H9 (cell line): ENCODE measurements at regions not wholly inside any gene's neighbourhood (a gene's known extent, or its start where the extent isn't known, plus 50 kb on each side); places are given as distances from the start of the nearest gene placed in this dataset.

Experiments
- DNase-seq: peaks from one replicate; pipeline ENCODE4 v3.0.0-alpha.2; 2017
- H2AFZ ChIP-seq: one replicate; pipeline ENCODE4 v1.6.1; 2013; ENCODE audit warnings: mild to moderate bottlenecking, low read length, control low read depth, moderate library complexity
- H2AK5ac ChIP-seq: 2 replicates; pipeline ENCODE4 v1.6.1; 2013; ENCODE audit warnings: low read length, control low read depth, mixed read lengths; ENCODE audit not compliant: insufficient read length
- H2BK120ac ChIP-seq: one replicate; pipeline ENCODE4 v1.6.1; 2013; ENCODE audit warnings: low read depth, mild to moderate bottlenecking, low read length, control low read depth, inconsistent platforms; ENCODE audit not compliant: poor library complexity, severe bottlenecking
- H2BK12ac ChIP-seq: 2 replicates; pipeline ENCODE4 v1.6.1; 2013; ENCODE audit warnings: low read length, control low read depth, mixed read lengths, low read depth; ENCODE audit not compliant: insufficient read length
- H2BK15ac ChIP-seq: 2 replicates; pipeline ENCODE4 v1.6.1; 2013; ENCODE audit warnings: low read depth, low read length, control low read depth
- H2BK20ac ChIP-seq: one replicate; pipeline ENCODE4 v1.6.1; 2013; ENCODE audit warnings: low read depth, mild to moderate bottlenecking, low read length, control low read depth, inconsistent platforms; ENCODE audit not compliant: poor library complexity, severe bottlenecking
- H2BK5ac ChIP-seq: 2 replicates; pipeline ENCODE4 v1.6.1; 2013; ENCODE audit warnings: low read length, control low read depth, mixed read lengths; ENCODE audit not compliant: insufficient read length
- H3K14ac ChIP-seq: 2 replicates; pipeline ENCODE4 v1.6.1; 2013; ENCODE audit warnings: low read length, control low read depth; ENCODE audit not compliant: insufficient read depth
- H3K18ac ChIP-seq: 2 replicates; pipeline ENCODE4 v1.6.1; 2013; ENCODE audit warnings: low read depth, mild to moderate bottlenecking, mixed read lengths, low read length, control low read depth; ENCODE audit not compliant: insufficient read length
- H3K23ac ChIP-seq: 2 replicates; pipeline ENCODE4 v1.6.1; 2013; ENCODE audit warnings: low read length, control low read depth, mixed read lengths, low read depth; ENCODE audit not compliant: insufficient read length
- H3K23me2 ChIP-seq: 2 replicates; pipeline ENCODE4 v1.6.1; 2013; ENCODE audit warnings: low read depth, mild to moderate bottlenecking, mixed read lengths, low read length, control low read depth; ENCODE audit not compliant: insufficient read length, poor library complexity, severe bottlenecking
- H3K27ac ChIP-seq: 2 replicates; pipeline ENCODE4 v1.5.1; 2013; ENCODE audit warnings: low read length, control low read depth, mixed read lengths, low read depth; ENCODE audit not compliant: insufficient read length
- H3K27me3 ChIP-seq: 2 replicates; pipeline ENCODE4 v1.6.1; 2013; ENCODE audit warnings: low read length, control low read depth, inconsistent platforms; ENCODE audit not compliant: insufficient read depth
- H3K4ac ChIP-seq: 2 replicates; pipeline ENCODE4 v1.6.1; 2013; ENCODE audit warnings: low read depth, mild to moderate bottlenecking, control low read depth, inconsistent platforms, low read length, moderate library complexity
- H3K4me1 ChIP-seq: 2 replicates; pipeline ENCODE4 v1.6.1; 2013; ENCODE audit warnings: low read length, control low read depth, inconsistent platforms; ENCODE audit not compliant: insufficient read depth
- H3K4me2 ChIP-seq: 2 replicates; pipeline ENCODE4 v1.6.1; 2013; ENCODE audit warnings: low read length, control low read depth, mixed read lengths; ENCODE audit not compliant: insufficient read length, insufficient read depth
- H3K56ac ChIP-seq: 2 replicates; pipeline ENCODE4 v1.6.1; 2013; ENCODE audit warnings: low read depth, mild to moderate bottlenecking, mixed read lengths, low read length, control low read depth; ENCODE audit not compliant: insufficient read length
- H3K79me1 ChIP-seq: 2 replicates; pipeline ENCODE4 v1.6.1; 2013; ENCODE audit warnings: low read depth, mild to moderate bottlenecking, moderate library complexity, low read length, control low read depth, inconsistent platforms; ENCODE audit not compliant: insufficient read depth, poor library complexity, severe bottlenecking
- H3K79me2 ChIP-seq: 2 replicates; pipeline ENCODE4 v1.6.1; 2013; ENCODE audit warnings: low read length, control low read depth, inconsistent platforms; ENCODE audit not compliant: insufficient read depth
- H3K9ac ChIP-seq: 2 replicates; pipeline ENCODE4 v1.6.1; 2013; ENCODE audit warnings: low read length, control low read depth, mixed read lengths; ENCODE audit not compliant: insufficient read length; ENCODE audit errors: extremely low read depth
- H3K9me3 ChIP-seq: one replicate; pipeline ENCODE4 v1.6.1; 2013; ENCODE audit warnings: low read depth, low read length, inconsistent platforms; ENCODE audit not compliant: control insufficient read depth
- H3T11ph ChIP-seq: one replicate; pipeline ENCODE4 v1.6.1; 2013; ENCODE audit warnings: mild to moderate bottlenecking, low read length, control low read depth, inconsistent platforms
- H4K20me1 ChIP-seq: one replicate; pipeline ENCODE4 v1.6.1; 2013; ENCODE audit not compliant: control insufficient read depth, insufficient read length, insufficient read depth
- H4K5ac ChIP-seq: 2 replicates; pipeline ENCODE4 v1.6.1; 2013; ENCODE audit warnings: low read depth, mild to moderate bottlenecking, mixed read lengths, low read length, control low read depth; ENCODE audit not compliant: insufficient read length
- H4K8ac ChIP-seq: replicated peaks from 2 replicates; pipeline ENCODE4 v1.6.1; 2013; ENCODE audit warnings: low read length, control low read depth, mixed read lengths, low read depth; ENCODE audit not compliant: insufficient read length
- H4K91ac ChIP-seq: 2 replicates; pipeline ENCODE4 v1.6.1; 2013; ENCODE audit warnings: low read depth, mild to moderate bottlenecking, moderate library complexity, mixed read lengths, low read length, control low read depth; ENCODE audit not compliant: insufficient read length
- H3K27ac Mint-ChIP-seq, 3 experiments: 2 replicates in 2 of 3; 3 replicates in 1 of 3; pipeline ENCODE4 v1.8.0; 2020 to 2021; ENCODE audit warnings: mixed read lengths in 3 of 3, mild to moderate bottlenecking in 1 of 3, moderate library complexity in 1 of 3
- H3K27me3 Mint-ChIP-seq: 2 replicates; pipeline ENCODE4 v1.8.0; 2021; ENCODE audit warnings: low read depth, mild to moderate bottlenecking, moderate library complexity, mixed read lengths
- H3K36me3 Mint-ChIP-seq, 3 experiments: 2 replicates in 2 of 3; 3 replicates in 1 of 3; pipeline ENCODE4 v1.8.0; 2020 to 2021; ENCODE audit warnings: low read depth in 3 of 3, mixed read lengths in 3 of 3; ENCODE audit not compliant: insufficient read depth in 1 of 3
- H3K4me1 Mint-ChIP-seq, 2 experiments: 2 replicates each; pipeline ENCODE4 v1.8.0; 2020; ENCODE audit warnings: mixed read lengths in 2 of 2
- H3K4me3 Mint-ChIP-seq, 2 experiments: 2 replicates in 1 of 2; 3 replicates in 1 of 2; pipeline ENCODE4 v1.8.0; 2020 to 2021; ENCODE audit warnings: mild to moderate bottlenecking in 2 of 2, mixed read lengths in 2 of 2, moderate library complexity in 1 of 2
- H3K9me3 Mint-ChIP-seq, 2 experiments: 2 replicates in 1 of 2; 3 replicates in 1 of 2; pipeline ENCODE4 v1.8.0; 2020; ENCODE audit warnings: mild to moderate bottlenecking in 2 of 2, mixed read lengths in 2 of 2, moderate library complexity in 1 of 2
- WGBS: extraction: QIAGEN DNeasy Blood & Tissue Kit; methylation state at CpG from one replicate; pipeline ENCODE4 v1.1.7; 2013; ENCODE audit warnings: missing lambda C conversion rate, low lambda C conversion rate, mixed read lengths; ENCODE audit not compliant: insufficient read length; ENCODE audit errors: extremely low coverage; 5-methylcytosine and 5-hydroxymethylcytosine counted together
- TF ChIP-seq, protein P1 (sequence below): fragments of 200-600 bp; sonication (generic); conservative IDR thresholded peaks from 3 replicates; pipeline ENCODE4 v1.8.0; 2021; ENCODE audit warnings: antibody characterized with exemption, mild to moderate bottlenecking

DNA sequence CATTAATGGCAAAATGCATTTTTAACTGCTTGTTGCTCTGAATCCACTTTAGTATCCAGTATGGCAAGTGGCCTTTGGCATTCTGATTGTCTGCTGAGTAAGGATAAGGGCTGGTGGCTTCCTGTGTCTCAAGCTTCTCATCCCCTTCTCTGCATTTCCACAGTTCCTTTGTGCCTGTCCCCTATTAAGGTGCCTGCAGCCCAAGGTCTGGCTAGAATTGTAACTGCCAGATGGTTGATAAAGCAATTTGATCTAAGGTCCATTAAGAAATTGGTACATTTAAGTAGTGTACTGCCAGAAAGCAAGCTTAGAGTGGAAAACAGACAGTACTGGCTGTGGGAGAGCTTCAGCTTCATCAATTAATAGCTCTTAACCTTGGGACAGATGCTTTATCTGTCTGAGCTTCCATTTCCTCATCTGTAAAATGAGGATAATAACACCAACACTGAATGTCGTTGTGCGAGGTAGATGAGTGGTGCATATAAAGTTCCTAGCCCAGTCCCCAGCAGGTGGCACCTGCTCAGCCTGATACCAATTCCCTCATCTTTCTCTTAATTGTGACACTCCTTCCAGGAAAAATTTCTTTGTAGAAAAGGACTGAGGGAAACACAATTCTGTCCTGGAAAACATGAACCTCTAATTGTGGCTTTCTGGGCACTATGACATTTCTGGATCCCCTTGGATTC, 570.6 kb upstream of the GCFC2 start:
- Mint-ChIP-seq H3K27me3 (no peaks in the 10 kb centered on the region), H3K4me3 (no peak overlapping the region), H3K27ac (peak overlapping the region in 1 of 3 experiments; percentile 41; a peak in 1 of 7 replicates), H3K9me3 (no peaks in the 10 kb centered on the region), H3K4me1 (peaks cover 0 to 9% of the 10 kb centered on the region in 2 experiments; a peak in 2 of 4 replicates), H3K36me3 (no peaks in the 10 kb centered on the region)
- no peak overlapping the region for H3K18ac ChIP-seq
- no peaks in the 10 kb centered on the region for H4K20me1 ChIP-seq
- no peak overlapping the region for H3K27ac ChIP-seq
- H3K4ac ChIP-seq: no peak overlapping the region
- no peak for DNase-seq
- TF ChIP-seq, protein P1, sequence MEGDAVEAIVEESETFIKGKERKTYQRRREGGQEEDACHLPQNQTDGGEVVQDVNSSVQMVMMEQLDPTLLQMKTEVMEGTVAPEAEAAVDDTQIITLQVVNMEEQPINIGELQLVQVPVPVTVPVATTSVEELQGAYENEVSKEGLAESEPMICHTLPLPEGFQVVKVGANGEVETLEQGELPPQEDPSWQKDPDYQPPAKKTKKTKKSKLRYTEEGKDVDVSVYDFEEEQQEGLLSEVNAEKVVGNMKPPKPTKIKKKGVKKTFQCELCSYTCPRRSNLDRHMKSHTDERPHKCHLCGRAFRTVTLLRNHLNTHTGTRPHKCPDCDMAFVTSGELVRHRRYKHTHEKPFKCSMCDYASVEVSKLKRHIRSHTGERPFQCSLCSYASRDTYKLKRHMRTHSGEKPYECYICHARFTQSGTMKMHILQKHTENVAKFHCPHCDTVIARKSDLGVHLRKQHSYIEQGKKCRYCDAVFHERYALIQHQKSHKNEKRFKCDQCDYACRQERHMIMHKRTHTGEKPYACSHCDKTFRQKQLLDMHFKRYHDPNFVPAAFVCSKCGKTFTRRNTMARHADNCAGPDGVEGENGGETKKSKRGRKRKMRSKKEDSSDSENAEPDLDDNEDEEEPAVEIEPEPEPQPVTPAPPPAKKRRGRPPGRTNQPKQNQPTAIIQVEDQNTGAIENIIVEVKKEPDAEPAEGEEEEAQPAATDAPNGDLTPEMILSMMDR: no peak; the same call in 2 of the 3 replicates
- H4K8ac ChIP-seq: no peak overlapping the region
- H2BK15ac ChIP-seq: no peak overlapping the region
- no peaks in the 10 kb centered on the region for H3K27me3 ChIP-seq
- no peak overlapping the region for H3T11ph ChIP-seq
- no peak overlapping the region for H2BK12ac ChIP-seq
- no peak overlapping the region for H3K56ac ChIP-seq
- H4K91ac ChIP-seq: no peak overlapping the region
- no peak overlapping the region for H3K23ac ChIP-seq
- no peak overlapping the region for H2BK20ac ChIP-seq
- H2AFZ ChIP-seq: no peak overlapping the region
- H2BK5ac ChIP-seq: no peak overlapping the region
- no peak overlapping the region for H3K4me2 ChIP-seq
- no peak overlapping the region for H3K9ac ChIP-seq
- no peaks in the 10 kb centered on the region for H3K79me1 ChIP-seq
- no peaks in the 10 kb centered on the region for H3K9me3 ChIP-seq
- no peaks in the 10 kb centered on the region for H3K23me2 ChIP-seq
- WGBS: no CpG with 5 or more reads among the region's 2 CpGs
- H2BK120ac ChIP-seq: no peak overlapping the region
- no peak overlapping the region for H3K14ac ChIP-seq
- H2AK5ac ChIP-seq: no peak overlapping the region
- no peaks in the 10 kb centered on the region for H3K79me2 ChIP-seq
- no peak overlapping the region for H4K5ac ChIP-seq
- H3K4me1 ChIP-seq: no peaks in the 10 kb centered on the region
